ENCODE measurements at regions not wholly inside any gene's neighbourhood (a gene's known extent, or its start where the extent isn't known, plus 50 kb on each side); places are given as distances from the start of the nearest gene placed in this dataset.

GRCh38 chr1:228809621-228810394 lies 74.5 kb downstream of the RHOU start:
- Histone ChIP-seq H3K79me2 (ENCODE audit: low read length) (no peaks in the 10 kb centered on the region), H2AFZ (ENCODE audit: low read length) (no peak overlapping the region), H3K9me3 (replicated peaks; ENCODE audit: insufficient read depth, low read length) (no peaks in the 10 kb centered on the region), H3K9me2 (replicated peaks; ENCODE audit: insufficient read depth, low read length) (no peaks in the 10 kb centered on the region), H3K4me3 (ENCODE audit: low read length) (no peak overlapping the region), H3K4me2 (ENCODE audit: low read depth, low read length) (no peak overlapping the region), H3K27me3 (replicated peaks; ENCODE audit: insufficient read depth, low read length) (no peaks in the 10 kb centered on the region), H3K9ac (ENCODE audit: low read length) (no peak overlapping the region), H3F3A (ENCODE audit: insufficient read depth, low read length) (peaks cover 18% of the 10 kb centered on the region), H3K27ac (ENCODE audit: low read length) (no peak overlapping the region), H4K20me1 (ENCODE audit: insufficient read depth, low read length) (no peaks in the 10 kb centered on the region), H3K36me3 (replicated peaks; ENCODE audit: insufficient read depth, low read length) (no peaks in the 10 kb centered on the region), H3K4me1 (ENCODE audit: low read length) (peaks cover 28% of the 10 kb centered on the region)
- TF ChIP-seq EZH2 (optimal IDR thresholded peaks at IDR 0.05; ENCODE audit: low read depth, low read length) (no peak), EZH2phosphoT487 (IDR thresholded peaks at IDR 0.05; ENCODE audit: low read length) (no peak), CTCF (IDR thresholded peaks at IDR 0.05; ENCODE audit: low read length) (no peak)
- no peak for DNase-seq

GRCh38 chr1:228810395-228810758 lies 75.1 kb downstream of the RHOU start:
- H3K4me3 ChIP-seq (ENCODE audit: low read length): no peak overlapping the region
- H3K9ac ChIP-seq (ENCODE audit: low read length): no peak overlapping the region
- H3K4me2 ChIP-seq (ENCODE audit: low read depth, low read length): no peak overlapping the region
- no peaks in the 10 kb centered on the region for H3K36me3 ChIP-seq (replicated peaks; ENCODE audit: insufficient read depth, low read length)
- H3K4me1 ChIP-seq (ENCODE audit: low read length): peaks cover 24% of the 10 kb centered on the region
- no peak overlapping the region for H2AFZ ChIP-seq (ENCODE audit: low read length)
- H3K9me2 ChIP-seq (replicated peaks; ENCODE audit: insufficient read depth, low read length): no peaks in the 10 kb centered on the region
- H3K79me2 ChIP-seq (ENCODE audit: low read length): no peaks in the 10 kb centered on the region
- DNase-seq: no peak
- H3K27ac ChIP-seq (ENCODE audit: low read length): no peak overlapping the region
- H3F3A ChIP-seq (ENCODE audit: insufficient read depth, low read length): peaks cover 13% of the 10 kb centered on the region
- no peaks in the 10 kb centered on the region for H3K9me3 ChIP-seq (replicated peaks; ENCODE audit: insufficient read depth, low read length)
- no peaks in the 10 kb centered on the region for H3K27me3 ChIP-seq (replicated peaks; ENCODE audit: insufficient read depth, low read length)
- no peak for TF ChIP-seq CTCF (IDR thresholded peaks at IDR 0.05; ENCODE audit: low read length)
- TF ChIP-seq EZH2 (optimal IDR thresholded peaks at IDR 0.05; ENCODE audit: low read depth, low read length): no peak
- no peak for TF ChIP-seq EZH2phosphoT487 (IDR thresholded peaks at IDR 0.05; ENCODE audit: low read length)
- no peaks in the 10 kb centered on the region for H4K20me1 ChIP-seq (ENCODE audit: insufficient read depth, low read length)

GRCh38 chr1:228810878-228811711 lies 75.8 kb downstream of the RHOU start:
- H4K20me1 ChIP-seq (ENCODE audit: insufficient read depth, low read length): no peaks in the 10 kb centered on the region
- H3K9me3 ChIP-seq (replicated peaks; ENCODE audit: insufficient read depth, low read length): no peaks in the 10 kb centered on the region
- H3K4me3 ChIP-seq (ENCODE audit: low read length): peak overlapping the region; percentile 39
- H3K4me2 ChIP-seq (ENCODE audit: low read depth, low read length): peak overlapping the region; percentile 73
- peak; percentile 83 for DNase-seq
- H3K27me3 ChIP-seq (replicated peaks; ENCODE audit: insufficient read depth, low read length): no peaks in the 10 kb centered on the region
- no peaks in the 10 kb centered on the region for H3K9me2 ChIP-seq (replicated peaks; ENCODE audit: insufficient read depth, low read length)
- H2AFZ ChIP-seq (ENCODE audit: low read length): peak overlapping the region; percentile 89
- no peaks in the 10 kb centered on the region for H3K36me3 ChIP-seq (replicated peaks; ENCODE audit: insufficient read depth, low read length)
- no peak for TF ChIP-seq EZH2 (optimal IDR thresholded peaks at IDR 0.05; ENCODE audit: low read depth, low read length)
- no peak for TF ChIP-seq EZH2phosphoT487 (IDR thresholded peaks at IDR 0.05; ENCODE audit: low read length)
- no peak for TF ChIP-seq CTCF (IDR thresholded peaks at IDR 0.05; ENCODE audit: low read length)
- peak overlapping the region; percentile 52 for H3K27ac ChIP-seq (ENCODE audit: low read length)
- peaks cover 9% of the 10 kb centered on the region; the same call in 1 of the 2 replicates for H3F3A ChIP-seq (ENCODE audit: insufficient read depth, low read length)
- H3K9ac ChIP-seq (ENCODE audit: low read length): peak overlapping the region; percentile 18; the same call in 1 of the 2 replicates
- peaks cover 20% of the 10 kb centered on the region for H3K4me1 ChIP-seq (ENCODE audit: low read length)
- no peaks in the 10 kb centered on the region for H3K79me2 ChIP-seq (ENCODE audit: low read length)
